ENCODE measurements at regions not wholly inside any gene's neighbourhood (a gene's known extent, or its start where the extent isn't known, plus 50 kb on each side); places are given as distances from the start of the nearest gene placed in this dataset.

GRCh38 chrX:140337263-140337662 is 167.6 kb downstream of the SOX3 start:
- no peaks in the 10 kb centered on the region for H3K36me3 Mint-ChIP-seq
- Histone ChIP-seq H3K79me2 (ENCODE audit: insufficient read depth, low read length) (no peaks in the 10 kb centered on the region), H3K9me3 (replicated peaks in 1 of 2; ENCODE audit: control insufficient read depth in 1 of 2, insufficient read depth in 1 of 2, low read length in 2 of 2) (no peaks in the 10 kb centered on the region), H3K36me3 (replicated peaks in 1 of 2; ENCODE audit: control insufficient read depth in 1 of 2, insufficient read depth in 2 of 2, low read length in 2 of 2) (no peaks in the 10 kb centered on the region), H2AFZ (ENCODE audit: insufficient read depth, low read depth, low read length, poor library complexity, severe bottlenecking) (no peak overlapping the region), H3K4me2 (replicated peaks; ENCODE audit: extremely low read depth, low read length, poor library complexity, severe bottlenecking) (no peak overlapping the region), H3K4me1 (ENCODE audit: control insufficient read depth in 1 of 2, insufficient read depth in 2 of 2, low read length in 2 of 2) (no peaks in the 10 kb centered on the region), H3K4me3 (replicated peaks in 1 of 3; ENCODE audit: low read depth in 2 of 3, low read length in 3 of 3) (no peak overlapping the region), H3K27me3 (ENCODE audit: control insufficient read depth in 2 of 2, insufficient read depth in 2 of 2, low read length in 2 of 2) (no peaks in the 10 kb centered on the region), H4K20me1 (ENCODE audit: insufficient read depth, low read length) (no peaks in the 10 kb centered on the region), H3K9ac (ENCODE audit: insufficient read depth, low read length, poor library complexity, severe bottlenecking) (no peak overlapping the region), H3K27ac (ENCODE audit: low read depth in 1 of 2, low read length in 2 of 2) (no peak overlapping the region)
- TF ChIP-seq, protein P1, sequence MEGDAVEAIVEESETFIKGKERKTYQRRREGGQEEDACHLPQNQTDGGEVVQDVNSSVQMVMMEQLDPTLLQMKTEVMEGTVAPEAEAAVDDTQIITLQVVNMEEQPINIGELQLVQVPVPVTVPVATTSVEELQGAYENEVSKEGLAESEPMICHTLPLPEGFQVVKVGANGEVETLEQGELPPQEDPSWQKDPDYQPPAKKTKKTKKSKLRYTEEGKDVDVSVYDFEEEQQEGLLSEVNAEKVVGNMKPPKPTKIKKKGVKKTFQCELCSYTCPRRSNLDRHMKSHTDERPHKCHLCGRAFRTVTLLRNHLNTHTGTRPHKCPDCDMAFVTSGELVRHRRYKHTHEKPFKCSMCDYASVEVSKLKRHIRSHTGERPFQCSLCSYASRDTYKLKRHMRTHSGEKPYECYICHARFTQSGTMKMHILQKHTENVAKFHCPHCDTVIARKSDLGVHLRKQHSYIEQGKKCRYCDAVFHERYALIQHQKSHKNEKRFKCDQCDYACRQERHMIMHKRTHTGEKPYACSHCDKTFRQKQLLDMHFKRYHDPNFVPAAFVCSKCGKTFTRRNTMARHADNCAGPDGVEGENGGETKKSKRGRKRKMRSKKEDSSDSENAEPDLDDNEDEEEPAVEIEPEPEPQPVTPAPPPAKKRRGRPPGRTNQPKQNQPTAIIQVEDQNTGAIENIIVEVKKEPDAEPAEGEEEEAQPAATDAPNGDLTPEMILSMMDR (IDR thresholded peaks at IDR 0.05), result no peak
- H3K9me3 Mint-ChIP-seq, result peaks cover 0 to 7% (median 3%) of the 10 kb centered on the region in 7 donors
- intact Hi-C loops (cut with micrococcal nuclease), result no loop called here
- no peaks in the 10 kb centered on the region for H3K4me1 Mint-ChIP-seq
- no peak overlapping the region for H3K4me3 Mint-ChIP-seq
- no peak for DNase-seq
- H3K27me3 Mint-ChIP-seq (ENCODE audit: low read depth in 3 of 3), result peaks cover 0 to 1% (median 0%) of the 10 kb centered on the region in 3 donors
- WGBS (ENCODE audit: insufficient coverage), result no CpG with 5 or more reads among the region's 1 CpG
- H3K27ac Mint-ChIP-seq, result no peak overlapping the region

- no peaks in the 10 kb centered on the region for H3K4me1 ChIP-seq (ENCODE audit: control insufficient read depth in 1 of 2, insufficient read depth in 2 of 2, low read length in 2 of 2)
- no peak overlapping the region for H3K27ac ChIP-seq (ENCODE audit: low read depth in 1 of 2, low read length in 2 of 2)
- no peak overlapping the region for H3K27ac Mint-ChIP-seq
- no peak overlapping the region for H3K4me3 Mint-ChIP-seq
- TF ChIP-seq, protein P1 (IDR thresholded peaks at IDR 0.05), result no peak
- no peaks in the 10 kb centered on the region for H3K79me2 ChIP-seq (ENCODE audit: insufficient read depth, low read length)
- H3K9me3 ChIP-seq (replicated peaks in 1 of 2; ENCODE audit: control insufficient read depth in 1 of 2, insufficient read depth in 1 of 2, low read length in 2 of 2), result peaks cover 0 to 2% of the 10 kb centered on the region in 2 donors
- no peaks in the 10 kb centered on the region for H3K36me3 Mint-ChIP-seq
- no peaks in the 10 kb centered on the region for H3K4me1 Mint-ChIP-seq
- H2AFZ ChIP-seq (ENCODE audit: insufficient read depth, low read depth, low read length, poor library complexity, severe bottlenecking), result no peak overlapping the region
- H3K36me3 ChIP-seq (replicated peaks in 1 of 2; ENCODE audit: control insufficient read depth in 1 of 2, insufficient read depth in 2 of 2, low read length in 2 of 2), result no peaks in the 10 kb centered on the region
- H4K20me1 ChIP-seq (ENCODE audit: insufficient read depth, low read length), result no peaks in the 10 kb centered on the region
- DNase-seq, result no peak
- H3K27me3 Mint-ChIP-seq (ENCODE audit: low read depth in 3 of 3), result no peaks in the 10 kb centered on the region
- peaks cover 0 to 6% (median 2%) of the 10 kb centered on the region in 7 donors for H3K9me3 Mint-ChIP-seq
- H3K9ac ChIP-seq (ENCODE audit: insufficient read depth, low read length, poor library complexity, severe bottlenecking), result no peak overlapping the region
- no peaks in the 10 kb centered on the region for H3K27me3 ChIP-seq (ENCODE audit: control insufficient read depth in 2 of 2, insufficient read depth in 2 of 2, low read length in 2 of 2)
- H3K4me3 ChIP-seq (replicated peaks in 1 of 3; ENCODE audit: low read depth in 2 of 3, low read length in 3 of 3), result no peak overlapping the region
- intact Hi-C loops (cut with micrococcal nuclease), result no loop called here
- WGBS (ENCODE audit: insufficient coverage), result no CpG with 5 or more reads among the region's 4 CpGs
- no peak overlapping the region for H3K4me2 ChIP-seq (replicated peaks; ENCODE audit: extremely low read depth, low read length, poor library complexity, severe bottlenecking)
Measured at GRCh38 chrX:140318296-140318695, 186.6 kb downstream of the SOX3 start.

All from CD14-positive monocyte (primary cell).